B cell (primary cell): ENCODE measurements at regions not wholly inside any gene's neighbourhood (a gene's known extent, or its start where the extent isn't known, plus 50 kb on each side); places are given as distances from the start of the nearest gene placed in this dataset.
"Not testable (repeated sequence)": the region's sequence is repeated elsewhere in the genome, so short reads cannot be mapped to it uniquely, and the experiment has no call there.

ENCODE experiments used
- ATAC-seq: fragments of 200-7000 bp; cut with Tn5 transposase; one replicate; pipeline ENCODE4 v1.10.0; 2021; ENCODE audit warnings: low read depth, mild to moderate bottlenecking, moderate number of reproducible peaks, moderate library complexity
- CTCF ChIA-PET: fragments of 350-600 bp; sonication (Branson Sonifier 250); formaldehyde crosslinking; loops from one replicate; lab custom pipeline; 2021; ENCODE audit warnings: antibody characterized with exemption, inconsistent platforms; lab: Charles Lee
- POLR2A ChIA-PET: fragments of 350-600 bp; sonication (Branson Sonifier 250); formaldehyde crosslinking; loops from one replicate; lab custom pipeline; 2021; ENCODE audit warnings: antibody characterized with exemption; lab: Charles Lee
- DNase-seq: peaks from one replicate; pipeline ENCODE4 v3.0.0; 2013
- H2AFZ ChIP-seq: 2 replicates; pipeline ENCODE4 v1.6.1; 2012; ENCODE audit warnings: mild to moderate bottlenecking, low read depth, low read length; ENCODE audit not compliant: insufficient read depth, poor library complexity, severe bottlenecking
- H3K27ac ChIP-seq, 2 donors: 1 replicate in 1 of 2; 2 replicates in 1 of 2; pipeline ENCODE4 v1.5.1; 2012 to 2013; ENCODE audit warnings: low read length in 2 of 2, mild to moderate bottlenecking in 2 of 2, moderate library complexity in 1 of 2
- H3K27me3 ChIP-seq, 4 experiments: fragments of 200-600 bp in 1 of 4; sonication (generic) in 1 of 4; replicated peaks in 1 of 4; 1 replicate in 2 of 4; 2 replicates in 2 of 4; pipeline versions ENCODE4 v1.6.1 to v1.7.0; 2013 to 2016; ENCODE audit warnings: low read length in 3 of 4, mild to moderate bottlenecking in 2 of 4, mixed read lengths in 1 of 4, moderate library complexity in 1 of 4; ENCODE audit not compliant: insufficient read depth in 4 of 4, control insufficient read depth in 3 of 4; ENCODE audit errors: control extremely low read depth in 1 of 4
- H3K36me3 ChIP-seq, 2 experiments: replicated peaks in 1 of 2; 1 replicate in 1 of 2; 2 replicates in 1 of 2; pipeline versions ENCODE4 v1.6.1 to v1.7.1; 2013; ENCODE audit warnings: low read length in 1 of 2; ENCODE audit not compliant: insufficient read depth in 2 of 2, control insufficient read depth in 1 of 2; ENCODE audit errors: control extremely low read depth in 1 of 2, extremely low read depth in 1 of 2
- H3K4me1 ChIP-seq, 2 donors: fragments of 200-600 bp in 1 of 2; sonication (generic) in 1 of 2; 1 replicate in 1 of 2; 2 replicates in 1 of 2; pipeline versions ENCODE4 v1.5.1 to v1.6.1; 2013 to 2017; ENCODE audit warnings: low read length in 2 of 2; ENCODE audit not compliant: control insufficient read depth in 2 of 2, insufficient read depth in 2 of 2
- H3K4me2 ChIP-seq: replicated peaks from 2 replicates; pipeline ENCODE3; 2012; ENCODE audit warnings: mild to moderate bottlenecking, low read depth, low read length; ENCODE audit not compliant: poor library complexity, severe bottlenecking
- H3K4me3 ChIP-seq, 5 experiments: fragments of 200-600 bp in 1 of 5; sonication (generic) in 1 of 5; 1 replicate in 3 of 5; 2 replicates in 2 of 5; pipeline versions ENCODE4 v1.5.1 to v1.7.0; 2011 to 2016; ENCODE audit warnings: low read length in 4 of 5, mild to moderate bottlenecking in 4 of 5, low read depth in 2 of 5, control low read depth in 1 of 5, moderate library complexity in 1 of 5; ENCODE audit not compliant: insufficient read depth in 1 of 5; ENCODE audit errors: control extremely low read depth in 1 of 5, extremely low read depth in 1 of 5
- H3K79me2 ChIP-seq: fragments of 200-600 bp; sonication (generic); one replicate; pipeline ENCODE4 v1.6.0; 2016; ENCODE audit warnings: low read length; ENCODE audit not compliant: control insufficient read depth, insufficient read depth
- H3K9ac ChIP-seq: fragments of 200-600 bp; sonication (generic); 2 replicates; pipeline ENCODE4 v1.6.1; 2017; ENCODE audit warnings: mild to moderate bottlenecking, low read length, moderate library complexity
- H3K9me3 ChIP-seq, 3 donors: one replicate each; pipeline versions ENCODE4 v1.6.1 to v1.7.1; 2013; ENCODE audit warnings: low read length in 2 of 3; ENCODE audit not compliant: control insufficient read depth in 2 of 3, insufficient read depth in 1 of 3; ENCODE audit errors: control extremely low read depth in 1 of 3
- H4K20me1 ChIP-seq: 2 replicates; pipeline ENCODE4 v1.6.0; 2012; ENCODE audit warnings: mild to moderate bottlenecking, low read length; ENCODE audit not compliant: insufficient read depth, control insufficient read depth, poor library complexity, severe bottlenecking
- H3K27ac Mint-ChIP-seq: one replicate; pipeline ENCODE4 v1.8.0; 2021; ENCODE audit warnings: mixed read lengths
- H3K27me3 Mint-ChIP-seq: one replicate; pipeline ENCODE4 v1.8.0; 2021; ENCODE audit warnings: mixed read lengths
- H3K4me1 Mint-ChIP-seq: one replicate; pipeline ENCODE4 v1.8.0; 2021; ENCODE audit warnings: mixed read lengths
- H3K4me3 Mint-ChIP-seq: one replicate; pipeline ENCODE4 v1.8.0; 2021; ENCODE audit warnings: mixed read lengths
- H3K9me3 Mint-ChIP-seq: one replicate; pipeline ENCODE4 v1.8.0; 2022; ENCODE audit warnings: mixed read lengths; ENCODE audit not compliant: insufficient read depth
- WGBS: methylation state at CpG from one replicate; pipeline ENCODE4 v1.1.5; 2013; ENCODE audit warnings: missing lambda C conversion rate; ENCODE audit not compliant: insufficient coverage; 5-methylcytosine and 5-hydroxymethylcytosine counted together
- intact Hi-C: fragments of 100-400 bp; cut with micrococcal nuclease; formaldehyde crosslinking; loops from one replicate; pipeline ENCODE4 v1.10.0; 2022

DNA sequence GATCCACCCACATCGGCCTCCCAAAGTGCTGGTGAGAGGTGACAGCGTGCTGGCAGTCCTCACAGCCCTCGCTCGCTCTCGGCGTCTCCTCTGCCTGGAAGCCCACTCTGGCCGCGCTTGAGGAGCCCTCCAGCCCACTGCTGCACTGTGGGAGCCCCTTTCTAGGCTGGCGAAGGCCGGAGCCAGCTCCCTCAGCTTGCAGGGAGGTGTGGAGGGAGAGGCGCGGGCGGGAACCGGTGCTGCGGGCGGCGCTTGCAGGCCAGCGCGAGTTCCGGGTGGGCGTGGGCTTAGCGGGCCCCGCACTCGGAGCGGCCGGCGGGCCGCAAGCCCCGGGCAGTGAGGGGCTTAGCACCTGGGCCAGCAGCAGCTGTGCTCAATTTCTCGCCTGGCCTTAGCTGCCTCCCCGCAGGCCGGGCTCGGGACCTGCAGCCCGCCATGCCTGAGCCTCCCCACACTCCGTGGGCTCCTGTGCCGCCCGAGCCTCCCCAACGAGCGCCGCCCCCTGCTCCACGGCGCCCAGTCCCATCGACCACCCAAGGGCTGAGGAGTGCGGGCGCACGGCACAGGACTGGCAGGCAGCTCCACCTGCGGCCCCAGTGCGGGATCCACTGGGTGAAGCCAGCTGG lies 260.2 kb downstream of the PCNX1 start:
- WGBS = 98% methylated on average over 29 of the region's 48 CpGs
- ATAC-seq, H3K27me3 ChIP-seq, CTCF ChIA-PET, H3K4me3 Mint-ChIP-seq, intact Hi-C loops, H2AFZ ChIP-seq, H3K4me1 ChIP-seq, H3K27ac ChIP-seq, DNase-seq, POLR2A ChIA-PET, H3K27ac Mint-ChIP-seq, H3K36me3 ChIP-seq, H3K79me2 ChIP-seq, H3K4me3 ChIP-seq, H3K9me3 ChIP-seq, H4K20me1 ChIP-seq, H3K9ac ChIP-seq, H3K4me2 ChIP-seq, H3K9me3 Mint-ChIP-seq: not testable (repeated sequence)
- Mint-ChIP-seq H3K27me3 (peaks cover 48% of the 10 kb centered on the region), H3K4me1 (peaks cover 13% of the 10 kb centered on the region)

- CTCF ChIA-PET = interaction anchor here (2.0 kb wide), 1 partner anchor 30 kb away, joined by 7 read pairs; no protein-coding TSS in a partner anchor
- H3K9me3 Mint-ChIP-seq, ATAC-seq, H4K20me1 ChIP-seq, H2AFZ ChIP-seq, H3K36me3 ChIP-seq, H3K27ac Mint-ChIP-seq, H3K27ac ChIP-seq, POLR2A ChIA-PET, H3K4me1 ChIP-seq, H3K79me2 ChIP-seq, DNase-seq, intact Hi-C loops, H3K27me3 ChIP-seq, H3K9me3 ChIP-seq: not testable (repeated sequence)
- Mint-ChIP-seq H3K27me3 (peaks cover 51% of the 10 kb centered on the region), H3K4me3 (peak overlapping the region; percentile 68), H3K4me1 (peaks cover 13% of the 10 kb centered on the region)
- Histone ChIP-seq H3K4me3 (peak overlapping the region in 2 of 5 experiments; percentile 8 to 39), H3K9ac (peak overlapping the region; percentile 29), H3K4me2 (peak overlapping the region; percentile 19)
- 0% methylated on average over 4 of the region's 14 CpGs for WGBS
Measured at GRCh38 chr14:71168161-71168560, 260.9 kb downstream of the PCNX1 start.
